Neural cell (in vitro differentiated cells): ENCODE measurements at regions not wholly inside any gene's neighbourhood (a gene's known extent, or its start where the extent isn't known, plus 50 kb on each side); places are given as distances from the start of the nearest gene placed in this dataset.

Source experiments
- H2AFZ ChIP-seq: fragments of 200-600, 300-800 bp; sonication (generic), shearing (Covaris generic); 2 replicates; pipeline ENCODE4 v1.6.0; 2014; ENCODE audit warnings: low read depth, mild to moderate bottlenecking, antibody characterized with exemption, low read length, moderate library complexity
- H3F3A ChIP-seq: fragments of 200-600 bp; shearing (Covaris generic); 2 replicates; pipeline ENCODE4 v1.6.1; 2016; ENCODE audit warnings: mild to moderate bottlenecking, moderate library complexity, mixed read lengths, antibody characterized with exemption, low read length; ENCODE audit not compliant: insufficient read depth, poor library complexity, severe bottlenecking
- H3K27ac ChIP-seq: fragments of 200-600, 300-800 bp; sonication (generic), shearing (Covaris generic); 2 replicates; pipeline ENCODE4 v1.5.1; 2014; ENCODE audit warnings: mild to moderate bottlenecking, low read length, moderate library complexity
- H3K27me3 ChIP-seq: fragments of 300-800, 200-600 bp; sonication (generic), shearing (Covaris generic); 2 replicates; pipeline ENCODE4 v1.6.0; 2014; ENCODE audit warnings: mild to moderate bottlenecking, low read depth, low read length, moderate library complexity; ENCODE audit not compliant: insufficient read depth
- H3K36me3 ChIP-seq: fragments of 300-800, 200-600 bp; sonication (generic), shearing (Covaris generic); 2 replicates; pipeline ENCODE4 v1.5.1; 2014; ENCODE audit warnings: mild to moderate bottlenecking, antibody characterized with exemption, low read length, moderate library complexity; ENCODE audit not compliant: insufficient read depth
- H3K4me2 ChIP-seq: fragments of 300-800, 200-600 bp; sonication (generic), shearing (Covaris generic); 2 replicates; pipeline ENCODE4 v1.6.0; 2014; ENCODE audit warnings: mild to moderate bottlenecking, low read length
- H3K4me3 ChIP-seq: fragments of 300-800, 200-600 bp; sonication (generic), shearing (Covaris generic); 2 replicates; pipeline ENCODE4 v1.5.1; 2014; ENCODE audit warnings: mild to moderate bottlenecking, low read length, moderate library complexity
- H3K79me2 ChIP-seq: fragments of 200-600 bp; shearing (Covaris generic); replicated peaks from 2 replicates; pipeline ENCODE4 v1.6.0; 2014; ENCODE audit warnings: mild to moderate bottlenecking, low read length, moderate library complexity; ENCODE audit not compliant: insufficient read depth
- H3K9ac ChIP-seq: fragments of 300-800, 200-600 bp; sonication (generic), shearing (Covaris generic); 2 replicates; pipeline ENCODE4 v1.6.1; 2016; ENCODE audit warnings: mild to moderate bottlenecking, low read length, mixed read lengths
- H3K9me2 ChIP-seq: fragments of 200-600 bp; shearing (Covaris generic); 2 replicates; pipeline ENCODE4 v1.6.1; 2016; ENCODE audit warnings: mild to moderate bottlenecking, low read length, mixed read lengths; ENCODE audit not compliant: insufficient read depth
- H3K9me3 ChIP-seq: fragments of 200-600, 300-800 bp; sonication (generic), shearing (Covaris generic); 2 replicates; pipeline ENCODE4 v1.6.1; 2016; ENCODE audit warnings: mild to moderate bottlenecking, mixed run types, low read length, moderate library complexity, mixed read lengths
- H4K20me1 ChIP-seq: fragments of 200-600 bp; shearing (Covaris generic); 2 replicates; pipeline ENCODE4 v1.6.1; 2016; ENCODE audit warnings: mild to moderate bottlenecking, mixed run types; ENCODE audit not compliant: insufficient read depth
- EP300 ChIP-seq: fragments of 450-650 bp; conservative IDR thresholded peaks from 2 replicates; pipeline ENCODE4 v1.6.1; 2014; ENCODE audit warnings: antibody characterized with exemption, mild to moderate bottlenecking, moderate library complexity; ENCODE audit not compliant: poor library complexity, severe bottlenecking
- EZH2 ChIP-seq: fragments of 200-600, 300-800 bp; shearing (Covaris generic), sonication (generic); IDR thresholded peaks from 2 replicates; pipeline ENCODE4 v1.6.1; 2014; ENCODE audit warnings: antibody characterized with exemption, low read length, borderline replicate concordance, mild to moderate bottlenecking; ENCODE audit not compliant: insufficient read depth, poor library complexity, severe bottlenecking
- MXI1 ChIP-seq: fragments of 450-650 bp; conservative IDR thresholded peaks from 2 replicates; pipeline ENCODE4 v1.6.1; 2014; ENCODE audit warnings: antibody characterized with exemption, mild to moderate bottlenecking; ENCODE audit not compliant: poor library complexity, severe bottlenecking
- POLR2AphosphoS5 ChIP-seq: IDR thresholded peaks from 2 replicates; pipeline ENCODE4 v1.6.1; 2012
- RAD21 ChIP-seq: fragments of 450-650 bp; conservative IDR thresholded peaks from 2 replicates; pipeline ENCODE4 v1.6.1; 2014; ENCODE audit warnings: antibody characterized with exemption, mild to moderate bottlenecking, moderate library complexity
- SMC3 ChIP-seq: fragments of 450-650 bp; conservative IDR thresholded peaks from 2 replicates; pipeline ENCODE4 v1.6.1; 2014; ENCODE audit warnings: antibody characterized with exemption, mild to moderate bottlenecking, moderate library complexity; ENCODE audit not compliant: poor library complexity
- TAF1 ChIP-seq: IDR thresholded peaks from 2 replicates; pipeline ENCODE4 v1.6.1; 2012; ENCODE audit warnings: low read depth
- TF ChIP-seq, protein P1 (sequence below): IDR thresholded peaks from 2 replicates; pipeline ENCODE4 v1.6.1; 2012; ENCODE audit warnings: borderline replicate concordance
- TF ChIP-seq, protein P2 (sequence below): fragments of 450-650 bp; IDR thresholded peaks from 2 replicates; pipeline ENCODE4 v1.5.1; 2014; ENCODE audit warnings: antibody characterized with exemption, mild to moderate bottlenecking, moderate library complexity; ENCODE audit not compliant: poor library complexity, severe bottlenecking

DNA sequence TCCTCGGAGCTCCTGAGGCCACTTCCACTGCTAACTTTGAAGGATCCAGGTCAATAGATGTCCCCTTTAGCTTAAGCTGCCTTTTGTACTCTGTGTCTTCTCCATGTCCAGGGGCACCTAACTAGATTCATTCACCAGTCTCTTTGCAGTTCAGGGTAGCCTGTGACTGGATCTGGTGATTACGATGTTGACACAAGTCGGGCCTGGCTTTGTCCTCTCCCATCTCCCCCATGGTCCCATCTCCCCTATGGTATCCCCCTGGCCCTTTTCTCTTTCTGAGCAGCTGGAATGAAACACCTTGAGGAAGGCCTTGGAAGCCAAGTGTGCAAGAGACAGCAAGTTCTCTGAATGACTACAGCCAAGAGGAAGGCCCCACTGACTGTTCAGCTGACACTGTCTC is 417.9 kb upstream of the SMIM21 start:
- no peak overlapping the region for H2AFZ ChIP-seq
- no peak overlapping the region for H3K4me3 ChIP-seq
- no peak overlapping the region for H3K4me2 ChIP-seq
- H3K9ac ChIP-seq, result no peak overlapping the region
- H4K20me1 ChIP-seq, result no peaks in the 10 kb centered on the region
- TF ChIP-seq, protein P1, sequence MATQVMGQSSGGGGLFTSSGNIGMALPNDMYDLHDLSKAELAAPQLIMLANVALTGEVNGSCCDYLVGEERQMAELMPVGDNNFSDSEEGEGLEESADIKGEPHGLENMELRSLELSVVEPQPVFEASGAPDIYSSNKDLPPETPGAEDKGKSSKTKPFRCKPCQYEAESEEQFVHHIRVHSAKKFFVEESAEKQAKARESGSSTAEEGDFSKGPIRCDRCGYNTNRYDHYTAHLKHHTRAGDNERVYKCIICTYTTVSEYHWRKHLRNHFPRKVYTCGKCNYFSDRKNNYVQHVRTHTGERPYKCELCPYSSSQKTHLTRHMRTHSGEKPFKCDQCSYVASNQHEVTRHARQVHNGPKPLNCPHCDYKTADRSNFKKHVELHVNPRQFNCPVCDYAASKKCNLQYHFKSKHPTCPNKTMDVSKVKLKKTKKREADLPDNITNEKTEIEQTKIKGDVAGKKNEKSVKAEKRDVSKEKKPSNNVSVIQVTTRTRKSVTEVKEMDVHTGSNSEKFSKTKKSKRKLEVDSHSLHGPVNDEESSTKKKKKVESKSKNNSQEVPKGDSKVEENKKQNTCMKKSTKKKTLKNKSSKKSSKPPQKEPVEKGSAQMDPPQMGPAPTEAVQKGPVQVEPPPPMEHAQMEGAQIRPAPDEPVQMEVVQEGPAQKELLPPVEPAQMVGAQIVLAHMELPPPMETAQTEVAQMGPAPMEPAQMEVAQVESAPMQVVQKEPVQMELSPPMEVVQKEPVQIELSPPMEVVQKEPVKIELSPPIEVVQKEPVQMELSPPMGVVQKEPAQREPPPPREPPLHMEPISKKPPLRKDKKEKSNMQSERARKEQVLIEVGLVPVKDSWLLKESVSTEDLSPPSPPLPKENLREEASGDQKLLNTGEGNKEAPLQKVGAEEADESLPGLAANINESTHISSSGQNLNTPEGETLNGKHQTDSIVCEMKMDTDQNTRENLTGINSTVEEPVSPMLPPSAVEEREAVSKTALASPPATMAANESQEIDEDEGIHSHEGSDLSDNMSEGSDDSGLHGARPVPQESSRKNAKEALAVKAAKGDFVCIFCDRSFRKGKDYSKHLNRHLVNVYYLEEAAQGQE, result no peak
- TF ChIP-seq RAD21, result no peak
- TF ChIP-seq SMC3, result no peak
- no peak for TF ChIP-seq TAF1
- no peak for TF ChIP-seq EP300
- no peak for TF ChIP-seq MXI1
- no peak for TF ChIP-seq EZH2
- TF ChIP-seq POLR2AphosphoS5, result no peak
- TF ChIP-seq, protein P2, sequence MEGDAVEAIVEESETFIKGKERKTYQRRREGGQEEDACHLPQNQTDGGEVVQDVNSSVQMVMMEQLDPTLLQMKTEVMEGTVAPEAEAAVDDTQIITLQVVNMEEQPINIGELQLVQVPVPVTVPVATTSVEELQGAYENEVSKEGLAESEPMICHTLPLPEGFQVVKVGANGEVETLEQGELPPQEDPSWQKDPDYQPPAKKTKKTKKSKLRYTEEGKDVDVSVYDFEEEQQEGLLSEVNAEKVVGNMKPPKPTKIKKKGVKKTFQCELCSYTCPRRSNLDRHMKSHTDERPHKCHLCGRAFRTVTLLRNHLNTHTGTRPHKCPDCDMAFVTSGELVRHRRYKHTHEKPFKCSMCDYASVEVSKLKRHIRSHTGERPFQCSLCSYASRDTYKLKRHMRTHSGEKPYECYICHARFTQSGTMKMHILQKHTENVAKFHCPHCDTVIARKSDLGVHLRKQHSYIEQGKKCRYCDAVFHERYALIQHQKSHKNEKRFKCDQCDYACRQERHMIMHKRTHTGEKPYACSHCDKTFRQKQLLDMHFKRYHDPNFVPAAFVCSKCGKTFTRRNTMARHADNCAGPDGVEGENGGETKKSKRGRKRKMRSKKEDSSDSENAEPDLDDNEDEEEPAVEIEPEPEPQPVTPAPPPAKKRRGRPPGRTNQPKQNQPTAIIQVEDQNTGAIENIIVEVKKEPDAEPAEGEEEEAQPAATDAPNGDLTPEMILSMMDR, result no peak
- no peak overlapping the region for H3K27ac ChIP-seq
- H3K9me3 ChIP-seq, result no peaks in the 10 kb centered on the region
- H3F3A ChIP-seq, result no peaks in the 10 kb centered on the region
- H3K36me3 ChIP-seq, result no peaks in the 10 kb centered on the region
- no peaks in the 10 kb centered on the region for H3K79me2 ChIP-seq
- H3K9me2 ChIP-seq, result no peaks in the 10 kb centered on the region
- no peaks in the 10 kb centered on the region for H3K27me3 ChIP-seq

DNA sequence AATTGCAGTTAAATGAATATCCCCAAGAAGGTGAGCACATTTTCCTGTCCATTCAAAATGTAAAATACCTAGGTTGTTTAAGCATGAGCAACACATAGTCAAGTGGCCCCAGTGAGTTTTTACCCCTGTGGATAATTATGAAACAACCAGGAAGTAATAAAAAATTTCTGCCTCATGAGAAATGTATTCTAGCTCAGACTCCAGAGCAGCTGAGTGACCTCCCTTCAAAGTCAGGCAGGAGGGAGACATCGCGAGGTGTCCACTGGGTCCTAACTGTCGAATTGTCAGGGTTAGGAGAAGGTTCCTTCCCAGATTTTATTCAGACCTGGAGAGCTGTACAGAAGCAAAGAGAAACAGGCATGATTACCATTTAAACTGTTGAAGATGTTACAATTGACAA is 416.6 kb upstream of the SMIM21 start:
- H3K9ac ChIP-seq, result no peak overlapping the region
- H3F3A ChIP-seq, result no peaks in the 10 kb centered on the region
- H2AFZ ChIP-seq, result no peak overlapping the region
- no peaks in the 10 kb centered on the region for H3K9me2 ChIP-seq
- H3K9me3 ChIP-seq, result no peaks in the 10 kb centered on the region
- H3K27me3 ChIP-seq, result no peaks in the 10 kb centered on the region
- H3K36me3 ChIP-seq, result no peaks in the 10 kb centered on the region
- TF ChIP-seq, protein P2, result no peak
- no peak for TF ChIP-seq RAD21
- TF ChIP-seq EP300, result no peak
- no peak for TF ChIP-seq SMC3
- TF ChIP-seq, protein P1, result no peak
- H4K20me1 ChIP-seq, result no peaks in the 10 kb centered on the region
- H3K27ac ChIP-seq, result no peak overlapping the region
- no peak overlapping the region for H3K4me2 ChIP-seq
- H3K4me3 ChIP-seq, result no peak overlapping the region
- H3K79me2 ChIP-seq, result no peaks in the 10 kb centered on the region
